GM21447 (cell line): ENCODE measurements at regions not wholly inside any gene's neighbourhood (a gene's known extent, or its start where the extent isn't known, plus 50 kb on each side); places are given as distances from the start of the nearest gene placed in this dataset.

Experiments
- ATAC-seq: cut with Tn5 transposase; IDR thresholded peaks from one replicate; pipeline ENCODE4 v1.9.1; 2021; ENCODE audit not compliant: unreplicated experiment

- ATAC-seq: no peak
These were observed 873.5 kb downstream of the EPHA7 start for GRCh38 chr6:92545861-92546260.

- ATAC-seq: no peak
These were observed 877.8 kb downstream of the EPHA7 start for GRCh38 chr6:92541448-92542060.

GRCh38 chr6:92538926-92539325 is 880.4 kb downstream of the EPHA7 start:
- no peak for ATAC-seq

DNA sequence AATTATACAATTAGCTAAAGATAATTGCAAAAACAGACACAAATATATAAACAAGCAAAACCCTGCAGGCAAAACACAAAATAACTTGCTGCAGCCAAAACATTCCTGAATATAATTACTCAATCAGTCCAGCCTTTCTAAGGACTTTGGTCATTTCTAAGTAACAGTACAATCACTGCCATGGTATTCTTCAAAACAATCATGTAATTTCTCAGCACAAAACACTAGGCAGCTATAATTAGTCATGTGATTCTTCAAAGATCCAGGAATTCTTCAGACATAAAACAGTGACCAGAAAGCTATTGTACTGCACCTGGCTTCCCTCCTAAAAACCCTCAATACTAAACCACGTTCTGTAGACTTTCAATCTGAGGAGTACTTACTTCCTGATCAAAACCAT is 881.1 kb downstream of the EPHA7 start:
- no peak for ATAC-seq

GRCh38 chr6:92534109-92534508 is 885.2 kb downstream of the EPHA7 start:
- no peak for ATAC-seq

- ATAC-seq: no peak
These were observed 896.8 kb downstream of the EPHA7 start for GRCh38 chr6:92522589-92522988.

- no peak for ATAC-seq
These were observed 897.8 kb downstream of the EPHA7 start for GRCh38 chr6:92521553-92521952.

DNA sequence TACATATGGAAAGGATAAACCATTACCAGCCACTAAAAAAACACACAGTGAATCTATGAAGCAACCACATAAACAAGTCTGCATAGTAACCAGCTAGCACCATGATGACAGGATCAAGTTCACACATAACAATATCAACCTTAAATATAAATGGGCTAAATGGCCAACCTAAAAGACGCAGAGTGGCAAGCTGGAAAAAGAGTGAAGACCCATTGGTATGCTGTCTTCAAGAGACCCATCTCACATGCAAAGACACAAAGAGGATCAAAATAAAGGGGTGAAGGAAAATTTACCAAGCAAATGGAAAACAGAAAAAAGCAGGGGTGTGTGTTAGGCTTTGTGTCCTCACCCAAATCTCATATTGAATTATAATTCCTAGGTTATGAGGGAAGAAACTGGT is 909.2 kb downstream of the EPHA7 start:
- no peak for ATAC-seq

DNA sequence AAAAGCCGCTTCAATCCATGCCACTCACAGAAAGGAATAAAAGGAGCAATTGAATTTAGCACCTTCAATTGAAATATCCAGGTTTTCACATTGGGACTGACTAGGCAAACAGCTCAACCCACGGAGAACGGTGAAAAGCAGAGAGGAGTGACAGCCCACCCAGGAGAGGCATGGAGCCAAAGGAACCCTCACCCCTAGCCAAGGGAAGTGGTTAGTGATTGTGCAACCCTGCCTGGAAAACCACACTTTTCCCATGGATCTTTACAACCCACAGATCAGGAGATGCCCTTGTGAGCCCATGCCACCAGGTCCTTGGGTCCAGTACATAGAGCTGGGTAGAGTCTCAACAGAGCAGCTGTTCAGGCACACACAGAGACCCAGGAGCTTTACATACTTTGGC is 911.8 kb downstream of the EPHA7 start:
- no peak for ATAC-seq

DNA sequence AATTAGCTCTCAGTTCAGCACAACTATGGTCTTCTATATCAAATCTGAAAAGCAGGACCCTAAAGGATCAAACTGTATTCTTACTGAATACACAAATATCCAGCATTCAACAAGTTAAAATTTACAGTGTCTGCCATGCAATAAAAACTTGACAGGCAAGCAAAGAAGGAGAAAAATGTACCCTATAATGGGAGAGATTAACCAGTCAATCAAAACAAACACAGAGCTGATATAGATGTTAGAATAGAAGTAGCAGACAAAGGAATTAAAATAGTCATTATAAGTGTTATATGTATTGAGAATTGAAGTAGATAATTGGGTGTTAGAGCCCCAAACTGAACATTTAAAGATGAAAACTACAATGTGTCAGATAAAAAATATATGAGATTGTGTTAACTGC is 914.9 kb downstream of the EPHA7 start:
- no peak for ATAC-seq

DNA sequence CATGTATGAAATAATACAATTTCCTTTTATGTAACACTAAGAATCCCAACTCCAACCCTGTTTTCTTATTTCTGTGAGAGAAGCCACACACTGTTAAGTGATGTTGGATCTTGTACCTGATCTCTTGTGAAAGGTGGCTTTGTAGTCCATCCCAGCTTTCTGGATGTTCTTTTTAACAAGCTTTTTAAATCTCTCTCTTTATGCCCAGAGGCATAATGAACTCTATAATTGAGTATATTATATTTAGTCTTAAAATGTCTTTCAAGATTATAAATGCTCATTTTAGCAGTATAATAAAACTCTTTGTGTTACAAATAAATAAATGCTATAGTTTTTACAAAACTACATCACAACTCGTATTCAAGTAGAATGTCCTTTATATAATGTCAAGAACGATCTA is 922.1 kb downstream of the EPHA7 start:
- no peak for ATAC-seq

- no peak for ATAC-seq
These were observed 922.8 kb downstream of the EPHA7 start for GRCh38 chr6:92496527-92496926.

DNA sequence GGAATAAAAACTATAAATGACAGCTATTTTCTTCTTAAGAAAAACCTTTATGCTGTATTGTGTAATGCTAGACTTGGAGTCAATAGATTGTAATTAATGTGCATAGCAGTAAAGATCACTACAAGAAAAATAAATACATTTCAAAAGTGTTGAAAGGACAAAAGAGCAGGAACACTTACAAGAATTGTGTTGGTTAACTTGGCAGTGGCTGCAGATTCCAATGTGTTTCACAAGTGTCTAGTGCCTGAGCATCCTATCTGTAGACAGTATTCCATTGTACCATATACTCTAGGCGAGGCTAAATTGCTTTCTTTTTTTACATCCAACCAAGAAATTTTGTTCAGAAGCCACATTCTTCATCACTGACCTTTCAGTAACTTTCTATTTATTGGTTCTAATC is 924.1 kb downstream of the EPHA7 start:
- no peak for ATAC-seq

DNA sequence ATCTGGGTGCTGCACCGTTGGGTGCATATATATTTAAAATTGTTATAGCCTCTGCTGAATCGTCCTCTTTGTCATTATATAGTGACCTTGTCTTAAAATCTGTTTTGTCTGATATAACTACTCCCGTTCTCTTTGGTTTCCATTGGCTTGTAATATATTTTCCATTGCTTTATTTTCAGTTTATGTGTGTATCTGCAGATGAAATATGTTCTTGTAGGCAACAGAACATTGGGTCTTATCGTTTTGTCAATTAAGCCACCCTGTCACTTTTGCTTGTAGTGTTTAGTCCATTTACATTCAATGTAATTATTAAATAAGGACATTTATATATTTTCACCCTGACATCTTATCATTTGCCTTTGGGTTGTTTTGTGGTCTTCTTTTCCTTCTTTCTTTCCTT is 933.9 kb downstream of the EPHA7 start:
- ATAC-seq: no peak

- no peak for ATAC-seq
These were observed 939.5 kb downstream of the EPHA7 start for GRCh38 chr6:92479831-92480230.

DNA sequence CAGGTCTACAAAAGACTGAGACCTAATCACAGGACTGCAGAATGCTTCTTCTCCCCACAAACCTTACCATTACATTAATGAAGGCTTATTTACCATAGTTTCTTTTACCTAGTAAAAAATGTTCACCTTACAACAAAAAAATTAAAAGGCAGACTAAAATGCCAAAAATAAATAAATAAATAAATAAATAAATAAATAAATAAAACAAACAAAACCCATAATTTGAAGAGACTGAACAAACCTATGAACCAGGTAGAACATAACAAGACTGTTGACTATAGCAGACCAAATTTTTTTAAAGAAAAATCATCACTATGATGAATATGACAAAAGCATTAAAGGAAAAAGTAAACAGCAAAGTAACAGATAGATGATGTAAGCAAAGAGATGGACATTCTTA is 946.3 kb downstream of the EPHA7 start:
- ATAC-seq: no peak

GRCh38 chr6:92469186-92469828 is 950.1 kb downstream of the EPHA7 start:
- ATAC-seq: no peak

GRCh38 chr6:92468066-92468465 is 951.3 kb downstream of the EPHA7 start:
- no peak for ATAC-seq

DNA sequence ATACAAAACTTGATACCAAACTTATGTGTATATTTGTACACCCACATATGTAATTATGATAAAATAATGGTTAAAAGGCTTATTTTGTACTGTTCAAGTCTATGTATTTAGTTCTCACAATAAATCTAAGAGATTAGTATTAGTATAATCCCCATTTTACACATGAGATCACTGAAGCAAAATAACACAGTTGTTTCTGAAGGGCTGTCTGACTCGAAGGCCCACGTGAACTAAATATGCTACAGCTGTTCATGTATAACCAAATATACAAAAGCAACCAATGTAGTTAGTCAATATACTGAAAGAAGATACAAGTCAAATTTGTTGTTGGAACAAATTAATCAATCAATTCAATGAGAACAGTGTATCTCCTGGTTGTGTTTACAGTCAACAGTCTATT is 959.2 kb downstream of the EPHA7 start:
- ATAC-seq: no peak

DNA sequence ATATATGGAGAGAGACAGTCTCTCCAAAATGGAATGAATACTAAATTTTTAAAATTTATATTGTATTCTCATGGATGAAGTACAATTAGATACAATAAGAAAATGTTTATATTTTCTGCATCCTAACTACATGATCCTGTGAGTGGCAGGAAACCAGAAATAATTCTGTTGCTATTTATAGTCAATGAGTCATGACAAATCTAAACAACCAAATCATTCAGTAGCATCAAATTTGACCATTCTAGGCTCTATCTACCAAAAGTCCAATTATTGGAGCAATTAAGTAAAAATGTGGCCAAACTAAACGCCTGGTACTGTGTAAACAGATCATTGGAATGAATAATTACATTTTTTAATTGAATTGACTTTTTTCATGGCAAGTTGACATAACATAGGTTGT is 959.8 kb downstream of the EPHA7 start:
- no peak for ATAC-seq

DNA sequence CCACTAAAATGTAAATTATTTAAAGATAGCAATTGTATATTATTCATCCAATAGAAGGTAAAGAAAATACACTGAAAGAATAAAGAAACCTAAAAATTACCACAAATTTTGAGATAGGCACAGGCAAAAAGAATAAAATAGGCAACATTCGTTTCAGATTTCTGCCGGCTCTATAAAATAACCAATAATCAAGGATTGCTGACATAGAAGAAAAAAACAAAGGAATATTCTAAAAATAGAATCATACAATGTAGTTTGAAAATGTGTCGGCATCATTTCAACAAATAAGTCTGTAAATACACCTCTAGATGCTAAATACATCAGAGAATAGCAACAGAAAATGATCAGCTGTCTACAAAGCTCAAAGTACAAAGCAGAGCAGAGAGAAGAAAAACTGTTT is 973.3 kb downstream of the EPHA7 start:
- ATAC-seq: no peak

- ATAC-seq: no peak
These were observed 985.4 kb downstream of the EPHA7 start for GRCh38 chr6:92433911-92434310.

DNA sequence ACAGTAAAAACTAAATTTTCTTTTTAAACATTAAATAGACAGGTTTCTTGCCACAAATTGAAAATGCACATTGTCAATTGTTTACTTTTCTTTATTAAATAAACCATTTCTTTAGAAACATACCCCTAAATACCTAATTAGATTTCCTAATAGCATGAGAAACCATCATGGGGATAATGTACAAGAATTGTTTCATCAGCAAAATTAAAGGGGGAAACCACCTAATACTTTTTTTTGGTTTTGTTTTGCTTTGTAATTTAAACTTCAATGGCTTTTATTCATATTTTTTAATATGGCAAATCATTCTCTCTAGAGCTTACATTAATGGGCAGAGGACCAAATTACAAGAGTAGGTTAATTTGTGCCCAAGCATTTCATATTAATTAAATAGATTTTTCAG is 987.9 kb downstream of the EPHA7 start:
- no peak for ATAC-seq
